ENCODE measurements at regions not wholly inside any gene's neighbourhood (a gene's known extent, or its start where the extent isn't known, plus 50 kb on each side); places are given as distances from the start of the nearest gene placed in this dataset.
"Not testable (repeated sequence)": the region's sequence is repeated elsewhere in the genome, so short reads cannot be mapped to it uniquely, and the experiment has no call there.

- DNase-seq (ENCODE audit: low read depth): peak; percentile 29
- TF ChIP-seq CTCF (IDR thresholded peaks at IDR 0.05; ENCODE audit: low read length, missing control alignments): no peak
- H3K4me3 ChIP-seq (replicated peaks; ENCODE audit: low read depth, low read length): no peak overlapping the region
Observed at GRCh38 chr5:142245786-142246185, 79.0 kb downstream of the SPRY4 start.

- H3K4me3 ChIP-seq (replicated peaks; ENCODE audit: low read depth, low read length): no peak overlapping the region
Observed at GRCh38 chr5:142244440-142244839, 80.4 kb downstream of the SPRY4 start.

GRCh38 chr5:142242272-142242671 lies 82.5 kb downstream of the SPRY4 start:
- H3K4me3 ChIP-seq (replicated peaks; ENCODE audit: low read depth, low read length): no peak overlapping the region
- TF ChIP-seq CTCF (IDR thresholded peaks at IDR 0.05; ENCODE audit: low read length, missing control alignments): no peak
- DNase-seq (ENCODE audit: low read depth): no peak

More at GRCh38 chr5:142244440-142244839, 80.4 kb downstream of the SPRY4 start:
- TF ChIP-seq CTCF (IDR thresholded peaks at IDR 0.05; ENCODE audit: low read length, missing control alignments): no peak
- DNase-seq (ENCODE audit: low read depth): no peak

- DNase-seq (ENCODE audit: low read depth): peak; percentile 23
- TF ChIP-seq CTCF (IDR thresholded peaks at IDR 0.05; ENCODE audit: low read length, missing control alignments): no peak
- H3K4me3 ChIP-seq (replicated peaks; ENCODE audit: low read depth, low read length): no peak overlapping the region
Observed at GRCh38 chr5:142239394-142240159, 85.2 kb downstream of the SPRY4 start.

- H3K4me3 ChIP-seq (replicated peaks; ENCODE audit: low read depth, low read length): no peak overlapping the region
- no peak for DNase-seq (ENCODE audit: low read depth)
- no peak for TF ChIP-seq CTCF (IDR thresholded peaks at IDR 0.05; ENCODE audit: low read length, missing control alignments)
Observed at GRCh38 chr5:142237707-142238106, 87.1 kb downstream of the SPRY4 start.

- not testable (repeated sequence) for DNase-seq (ENCODE audit: low read depth); H3K4me3 ChIP-seq (replicated peaks; ENCODE audit: low read depth, low read length)
Observed at GRCh38 chr5:142236673-142237290, 88.0 kb downstream of the SPRY4 start.

GRCh38 chr5:142235870-142236672 lies 88.8 kb downstream of the SPRY4 start:
- DNase-seq (ENCODE audit: low read depth): no peak
- TF ChIP-seq CTCF (IDR thresholded peaks at IDR 0.05; ENCODE audit: low read length, missing control alignments): no peak
- H3K4me3 ChIP-seq (replicated peaks; ENCODE audit: low read depth, low read length): no peak overlapping the region
